Sigmoid colon (tissue), 4 donors: ENCODE measurements at regions not wholly inside any gene's neighbourhood (a gene's known extent, or its start where the extent isn't known, plus 50 kb on each side); places are given as distances from the start of the nearest gene placed in this dataset.

Source experiments
- EP300 ChIP-seq, 4 donors: sonication (generic); formaldehyde crosslinking; IDR thresholded peaks; one replicate each; pipeline ENCODE4 v1.6.1; 2017; ENCODE audit warnings: antibody characterized with exemption in 4 of 4
- POLR2A ChIP-seq, 2 donors: fragments of 450-650 bp; IDR thresholded peaks; one replicate each; pipeline ENCODE4 v1.6.1; 2016; ENCODE audit warnings: antibody characterized with exemption in 2 of 2, mild to moderate bottlenecking in 2 of 2, moderate library complexity in 2 of 2
- TF ChIP-seq, protein P1 (sequence below), 4 experiments: fragments of 450-650 bp in 3 of 4; fragments of 200-600 bp in 1 of 4; IDR thresholded peaks; one replicate each; pipeline ENCODE4 v1.5.1; 2016 to 2019; ENCODE audit warnings: antibody characterized with exemption in 4 of 4, mild to moderate bottlenecking in 3 of 4, moderate library complexity in 2 of 4

DNA sequence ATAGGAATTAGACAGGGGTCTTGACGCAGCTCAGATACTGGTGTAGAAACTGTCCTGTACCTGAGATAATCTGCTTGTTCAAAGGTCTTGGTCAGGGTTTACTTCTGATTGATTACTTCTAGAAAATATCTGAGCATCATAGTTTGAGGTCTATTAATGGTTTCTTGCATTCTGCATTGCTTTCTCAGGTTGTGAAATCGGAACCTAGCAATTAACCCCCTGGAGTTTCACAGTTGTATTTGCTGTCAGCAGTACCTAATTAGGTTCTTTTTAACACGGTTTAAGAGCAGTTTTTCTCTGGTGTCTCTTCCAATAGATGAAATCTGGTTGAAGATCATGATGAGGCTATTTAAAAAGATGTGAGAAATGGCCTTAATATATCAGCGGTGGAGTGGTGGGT lies 428.6 kb upstream of the SYT4 start:
- TF ChIP-seq, protein P1, sequence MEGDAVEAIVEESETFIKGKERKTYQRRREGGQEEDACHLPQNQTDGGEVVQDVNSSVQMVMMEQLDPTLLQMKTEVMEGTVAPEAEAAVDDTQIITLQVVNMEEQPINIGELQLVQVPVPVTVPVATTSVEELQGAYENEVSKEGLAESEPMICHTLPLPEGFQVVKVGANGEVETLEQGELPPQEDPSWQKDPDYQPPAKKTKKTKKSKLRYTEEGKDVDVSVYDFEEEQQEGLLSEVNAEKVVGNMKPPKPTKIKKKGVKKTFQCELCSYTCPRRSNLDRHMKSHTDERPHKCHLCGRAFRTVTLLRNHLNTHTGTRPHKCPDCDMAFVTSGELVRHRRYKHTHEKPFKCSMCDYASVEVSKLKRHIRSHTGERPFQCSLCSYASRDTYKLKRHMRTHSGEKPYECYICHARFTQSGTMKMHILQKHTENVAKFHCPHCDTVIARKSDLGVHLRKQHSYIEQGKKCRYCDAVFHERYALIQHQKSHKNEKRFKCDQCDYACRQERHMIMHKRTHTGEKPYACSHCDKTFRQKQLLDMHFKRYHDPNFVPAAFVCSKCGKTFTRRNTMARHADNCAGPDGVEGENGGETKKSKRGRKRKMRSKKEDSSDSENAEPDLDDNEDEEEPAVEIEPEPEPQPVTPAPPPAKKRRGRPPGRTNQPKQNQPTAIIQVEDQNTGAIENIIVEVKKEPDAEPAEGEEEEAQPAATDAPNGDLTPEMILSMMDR (IDR thresholded peaks at IDR 0.05): no peak
- no peak for TF ChIP-seq POLR2A (IDR thresholded peaks at IDR 0.05)
- no peak for TF ChIP-seq EP300 (IDR thresholded peaks at IDR 0.05)
